Fibroblast of gingiva (primary cell): ENCODE measurements at regions not wholly inside any gene's neighbourhood (a gene's known extent, or its start where the extent isn't known, plus 50 kb on each side); places are given as distances from the start of the nearest gene placed in this dataset.
"Not testable (repeated sequence)": the region's sequence is repeated elsewhere in the genome, so short reads cannot be mapped to it uniquely, and the experiment has no call there.

Experiments used
- DNase-seq: peaks from one replicate; pipeline ENCODE4 v3.0.0-alpha.2; 2011; ENCODE audit warnings: low read depth

DNA sequence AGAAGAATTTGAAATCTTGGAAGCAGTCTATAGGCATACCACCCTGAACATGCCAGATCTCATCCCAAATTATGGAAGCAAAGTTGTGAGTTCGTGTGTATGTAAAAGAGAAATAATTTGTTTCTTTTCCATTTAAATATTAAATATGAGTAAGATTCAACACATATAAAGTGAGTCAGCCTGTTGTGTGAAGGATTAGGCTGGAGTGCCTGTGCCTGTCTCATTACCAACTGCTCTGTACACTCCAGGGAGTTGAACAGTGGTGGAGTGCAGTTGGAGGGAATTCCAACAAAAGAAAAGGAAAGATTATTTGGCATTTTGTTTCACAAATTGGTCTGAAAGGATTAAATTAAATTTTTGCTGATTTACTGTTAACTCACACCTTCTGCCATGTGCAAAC, 435.6 kb downstream of the FAT4 start:
- DNase-seq, result no peak

DNA sequence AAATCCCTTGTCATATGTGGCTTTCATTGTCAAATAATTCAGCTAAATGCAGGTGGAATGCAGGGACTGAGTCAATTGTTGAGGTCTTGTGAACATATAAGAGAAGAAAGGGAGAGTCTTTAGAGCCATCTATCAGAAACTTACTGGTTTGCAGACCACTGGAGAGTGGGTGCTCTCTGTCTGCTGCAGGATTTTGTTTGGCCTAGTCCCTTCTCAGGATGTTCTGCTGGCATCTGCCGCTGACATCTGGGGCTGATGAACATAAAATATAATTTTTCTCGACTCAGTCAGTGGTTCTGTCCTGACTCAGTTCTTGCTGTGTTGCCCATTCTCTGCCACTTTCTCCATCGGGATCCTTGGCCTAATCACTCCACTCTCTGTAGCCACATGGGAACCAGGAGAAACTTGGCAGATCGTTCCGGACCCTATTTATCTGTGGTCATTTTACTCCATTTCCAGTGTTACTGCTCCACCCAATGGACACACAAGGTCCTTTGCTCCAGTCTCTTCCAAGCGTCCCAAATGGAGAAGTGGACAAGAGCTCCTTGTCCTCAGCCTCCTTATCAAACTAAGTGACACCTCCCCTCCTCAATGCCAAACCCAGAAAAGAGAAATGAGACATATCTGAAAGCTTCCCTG, 436.2 kb downstream of the FAT4 start:
- peak; percentile 76 for DNase-seq

DNA sequence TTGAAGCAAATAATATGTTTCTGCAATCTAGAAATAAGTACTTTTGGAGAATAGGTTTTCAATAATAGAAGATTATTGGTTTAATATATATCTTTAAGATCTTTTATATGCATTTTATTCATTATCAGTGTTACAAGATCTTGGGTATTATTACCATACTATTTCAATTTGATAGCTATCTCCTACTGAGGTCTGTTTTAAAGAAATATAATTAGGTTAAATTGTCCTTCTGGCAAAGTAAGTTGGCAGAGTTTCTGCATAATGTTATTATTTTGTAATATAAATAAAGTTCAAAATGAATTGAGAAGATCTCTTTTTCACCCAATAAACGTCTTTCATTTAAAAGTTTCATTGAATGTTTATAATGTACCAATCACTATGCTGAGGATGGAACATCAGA, 443.7 kb downstream of the FAT4 start:
- DNase-seq, result no peak

DNA sequence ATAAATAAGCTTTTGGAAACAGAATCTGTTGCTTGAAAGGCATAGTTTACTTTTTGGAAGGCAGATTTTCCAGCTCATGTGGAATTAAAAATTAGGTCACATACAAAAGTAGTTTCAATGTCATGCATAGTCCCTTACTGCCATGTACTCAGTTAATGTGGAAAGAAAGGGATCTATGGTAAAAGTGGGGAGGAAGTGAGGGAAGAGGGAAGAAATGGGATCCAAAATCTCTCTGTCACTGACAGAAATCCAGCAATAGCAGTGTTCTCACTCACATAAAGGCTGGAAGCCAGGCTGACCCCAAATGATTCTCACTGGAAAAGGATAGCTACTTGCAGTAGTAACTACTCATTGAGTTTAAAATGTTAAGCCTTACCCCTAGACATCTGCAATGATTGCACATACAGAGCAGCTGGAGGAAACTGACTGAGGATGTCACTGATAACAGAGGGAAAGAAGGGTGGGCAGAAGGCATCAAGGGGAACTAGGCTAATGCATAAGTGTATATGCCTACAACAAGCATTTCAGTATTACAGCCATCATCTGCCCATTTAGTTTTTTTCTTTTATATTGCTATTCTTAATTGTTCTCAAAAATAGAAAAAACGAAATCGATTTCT, 445.6 kb downstream of the FAT4 start:
- DNase-seq, result no peak

GRCh38 chr4:125760956-125761355, 446.2 kb downstream of the FAT4 start:
- DNase-seq, result no peak

- no peak for DNase-seq
These were observed 447.8 kb downstream of the FAT4 start for GRCh38 chr4:125762537-125762936.

DNA sequence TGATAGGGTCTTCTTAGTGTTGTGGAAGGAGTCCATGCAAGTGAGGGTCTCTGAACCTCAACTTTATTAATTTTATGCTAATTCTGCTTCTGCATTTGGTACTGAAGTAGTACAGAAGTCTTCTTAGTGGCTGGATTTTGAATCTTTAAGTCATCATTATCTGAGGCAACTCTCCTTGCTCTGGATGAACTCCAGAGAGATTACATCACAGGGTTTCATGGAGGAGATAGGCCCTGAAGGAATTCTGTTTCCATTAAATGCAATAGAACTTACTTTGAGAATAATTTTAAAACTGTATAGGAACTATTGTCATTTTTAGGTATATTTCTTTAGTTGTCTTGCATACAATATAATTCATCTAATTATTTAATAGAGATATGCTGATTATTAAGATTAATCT, 451.2 kb downstream of the FAT4 start:
- peak; percentile 21 for DNase-seq

- no peak for DNase-seq
These were observed 456.2 kb downstream of the FAT4 start for GRCh38 chr4:125770814-125771398.

DNA sequence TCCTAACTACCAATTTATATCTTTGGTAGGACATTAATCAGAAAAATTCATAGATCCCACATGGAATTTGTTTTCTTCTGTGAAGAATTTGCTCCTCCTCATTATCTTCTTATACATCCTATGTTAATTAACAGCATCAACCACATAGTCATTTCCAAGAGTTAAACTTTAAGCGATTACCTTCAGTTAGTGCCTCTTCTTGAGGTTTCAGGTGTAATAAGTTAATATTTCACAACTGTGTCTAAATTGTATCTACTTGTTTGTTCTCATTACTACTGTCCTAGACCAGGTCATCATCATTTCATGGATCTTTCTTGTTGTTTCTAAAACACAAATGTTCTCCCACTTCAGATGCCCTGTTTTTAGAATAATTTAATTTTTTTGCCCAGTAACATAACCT, 457.9 kb downstream of the FAT4 start:
- DNase-seq, result no peak

DNA sequence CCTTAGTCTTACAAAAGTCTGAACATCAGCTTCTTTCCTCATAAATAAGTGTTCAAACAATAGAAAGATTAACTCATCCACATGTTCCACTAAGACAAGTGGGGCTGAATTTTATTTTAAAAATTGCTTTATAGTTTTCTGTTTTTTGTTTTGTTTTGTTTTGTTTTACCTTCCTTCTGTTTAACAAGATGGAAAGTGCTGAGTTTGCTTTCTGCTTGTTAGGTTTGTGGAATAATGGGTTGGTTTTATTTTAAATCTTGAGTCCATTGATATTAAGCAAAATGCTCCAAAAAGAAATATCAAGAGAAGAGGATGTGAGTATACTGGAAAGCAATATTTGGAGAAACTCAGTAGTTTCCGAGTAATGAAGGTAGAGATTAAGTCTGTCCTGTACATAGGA, 458.7 kb downstream of the FAT4 start:
- no peak for DNase-seq

DNA sequence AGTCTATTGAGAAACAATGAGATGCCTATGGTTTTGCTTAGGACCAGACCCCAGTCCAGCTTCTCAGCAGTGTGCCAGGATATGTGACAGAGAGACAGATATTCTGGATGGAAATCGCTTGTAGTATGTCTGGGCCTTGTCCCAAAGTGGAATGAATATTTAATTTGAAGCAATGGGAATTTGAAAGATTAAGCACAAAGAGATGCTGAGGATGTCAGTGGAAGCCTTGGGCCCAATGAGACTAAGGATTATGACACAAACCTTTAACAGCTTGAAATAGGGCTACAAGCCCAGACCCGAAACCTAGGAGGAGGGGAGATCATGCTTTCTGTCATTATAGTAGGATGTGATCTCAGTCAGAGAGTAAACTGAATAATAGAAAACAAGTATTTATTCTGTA, 459.2 kb downstream of the FAT4 start:
- no peak for DNase-seq

DNA sequence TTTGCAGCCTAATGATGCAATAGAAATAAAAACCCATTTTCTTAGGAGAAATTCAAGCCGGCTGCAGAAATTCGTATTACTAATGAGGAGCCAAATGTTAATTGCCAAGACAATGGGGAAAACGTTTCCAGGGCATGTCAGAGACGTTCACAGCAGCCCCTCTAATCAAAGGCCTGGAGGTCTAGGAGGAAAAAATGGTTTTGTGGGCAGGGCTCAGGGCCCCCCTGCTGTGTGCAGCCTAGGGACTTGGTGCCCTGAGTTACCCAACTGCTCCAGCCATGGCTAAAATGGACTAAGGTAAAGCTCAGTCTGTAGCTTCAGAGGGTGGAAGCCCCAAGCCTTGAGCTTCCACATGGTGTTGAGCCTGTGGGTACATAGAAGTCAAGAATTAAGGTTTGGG, 461.4 kb downstream of the FAT4 start:
- no peak for DNase-seq

GRCh38 chr4:125780164-125780563, 465.4 kb downstream of the FAT4 start:
- peak; percentile 52 for DNase-seq

GRCh38 chr4:125780747-125781146, 466.0 kb downstream of the FAT4 start:
- no peak for DNase-seq

GRCh38 chr4:125781651-125782050, 466.9 kb downstream of the FAT4 start:
- no peak for DNase-seq

DNA sequence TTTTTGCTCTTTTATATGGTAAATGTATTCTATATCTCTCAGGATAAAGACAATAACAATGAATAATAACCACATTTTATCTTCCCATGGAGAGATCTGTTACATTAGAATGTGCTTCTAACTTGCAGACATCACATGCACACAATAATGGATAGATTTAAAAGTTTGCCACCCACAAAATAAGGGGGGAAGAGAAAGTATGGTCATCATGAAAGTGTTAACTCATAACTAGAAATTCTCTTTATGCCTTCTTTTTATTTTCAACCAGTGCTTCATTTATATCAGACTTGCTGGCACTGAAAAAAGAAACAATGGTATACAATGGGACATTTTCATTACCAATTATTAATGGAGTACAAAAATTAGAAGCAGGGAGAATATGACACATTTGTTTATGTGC, 470.0 kb downstream of the FAT4 start:
- no peak for DNase-seq

DNA sequence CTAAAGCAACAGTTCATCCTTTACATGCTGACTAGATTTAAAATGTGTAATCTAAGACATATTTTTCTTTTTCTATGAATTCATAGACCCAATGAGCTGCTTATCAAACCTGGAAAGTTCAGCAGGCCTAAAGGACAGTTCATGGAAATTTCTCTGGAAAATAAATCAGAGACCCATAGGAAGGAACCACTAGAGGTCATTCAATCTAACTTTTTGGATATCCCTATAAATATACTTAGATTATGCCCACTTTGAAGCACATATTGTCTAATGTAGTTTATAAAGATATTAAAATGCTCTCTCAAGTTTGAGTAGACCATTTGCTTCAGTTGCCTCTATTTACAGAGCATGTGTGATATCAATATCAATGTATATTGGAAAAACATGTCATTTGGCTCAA, 473.0 kb downstream of the FAT4 start:
- DNase-seq, result no peak

- DNase-seq, result peak; percentile 61
These were observed 474.3 kb downstream of the FAT4 start for GRCh38 chr4:125789023-125789422.

- no peak for DNase-seq
These were observed 477.1 kb downstream of the FAT4 start for GRCh38 chr4:125791896-125792295.

DNA sequence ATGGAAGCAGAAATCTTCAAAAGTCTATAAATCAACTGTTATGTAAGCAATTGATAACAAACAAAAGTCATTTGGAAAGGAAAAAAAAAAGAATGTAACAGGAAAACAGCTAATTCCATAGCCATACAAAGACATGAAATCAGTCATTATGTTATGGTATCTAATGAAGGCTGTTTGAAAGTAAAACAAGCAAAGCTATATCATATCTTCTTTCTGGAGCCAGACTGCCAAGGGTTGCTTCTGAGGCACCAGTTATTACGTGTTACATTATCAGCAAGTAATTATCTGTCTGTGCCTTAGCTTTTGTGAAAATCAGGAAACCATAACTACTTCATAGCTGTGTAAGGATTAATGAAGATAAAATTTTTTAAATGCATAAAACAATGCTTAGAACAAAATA, 480.2 kb downstream of the FAT4 start:
- DNase-seq, result no peak

- no peak for DNase-seq
These were observed 481.4 kb downstream of the FAT4 start for GRCh38 chr4:125796138-125796537.

DNA sequence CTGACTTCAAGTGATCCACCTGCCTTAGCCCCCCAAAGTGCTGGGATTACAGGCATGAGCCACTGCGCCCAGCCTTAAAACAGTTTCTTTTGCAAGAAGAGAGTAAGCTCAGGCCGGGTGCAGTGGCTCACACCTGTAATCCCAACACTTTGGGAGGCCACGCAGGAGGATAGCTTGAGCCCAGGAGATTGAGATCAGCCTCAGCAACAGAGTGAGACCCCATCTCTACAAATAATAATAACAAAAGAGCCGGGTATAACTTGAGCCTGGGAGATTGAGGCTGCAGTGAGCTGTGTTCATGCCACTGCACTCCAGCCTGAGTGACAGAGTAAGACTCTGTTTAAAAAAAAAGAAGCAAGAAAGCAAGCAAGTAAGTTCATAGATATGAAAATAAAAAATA, 482.9 kb downstream of the FAT4 start:
- not testable (repeated sequence) for DNase-seq

DNA sequence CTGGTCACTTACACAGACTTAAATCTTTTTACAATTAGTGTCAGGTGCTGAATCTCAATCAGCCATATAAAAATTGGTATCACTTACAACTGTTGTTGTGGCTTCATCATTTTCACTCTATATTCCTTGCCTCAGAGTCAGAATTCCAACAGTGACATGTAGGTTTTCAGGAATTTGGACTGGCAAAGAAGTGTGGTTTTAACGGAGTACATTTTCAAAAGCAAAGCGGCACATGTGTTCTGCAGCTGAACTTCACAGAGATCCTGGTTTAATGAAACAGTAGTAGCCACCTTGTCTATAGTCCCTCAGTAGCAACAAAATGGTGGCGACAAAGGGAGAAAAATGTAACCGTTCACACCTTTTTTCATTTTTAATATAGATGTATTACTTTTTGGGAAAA, 486.6 kb downstream of the FAT4 start:
- DNase-seq, result peak; percentile 27

GRCh38 chr4:125801924-125802323, 487.2 kb downstream of the FAT4 start:
- no peak for DNase-seq
